ENCODE measurements at regions not wholly inside any gene's neighbourhood (a gene's known extent, or its start where the extent isn't known, plus 50 kb on each side); places are given as distances from the start of the nearest gene placed in this dataset.

DNA sequence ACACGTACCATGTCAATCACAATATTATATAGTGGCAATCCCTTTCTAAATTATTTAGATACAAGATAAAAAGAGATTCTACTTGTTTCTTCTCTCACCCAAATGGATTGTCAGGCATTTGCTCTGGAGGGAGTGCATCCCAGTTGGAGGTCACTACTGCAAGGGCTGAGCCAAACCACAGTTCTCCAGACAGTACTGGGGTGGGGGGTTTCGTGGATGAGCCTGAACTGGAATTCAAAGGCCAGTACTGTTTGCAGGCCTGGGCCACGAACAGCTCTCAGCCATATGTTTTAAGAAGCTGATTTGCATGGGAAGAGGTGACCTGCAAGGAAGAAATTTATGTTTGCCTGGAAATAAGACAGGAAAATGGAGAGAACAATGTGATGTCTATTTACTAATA lies 314.9 kb downstream of the PMP22 start:
- TF ChIP-seq, protein P1, sequence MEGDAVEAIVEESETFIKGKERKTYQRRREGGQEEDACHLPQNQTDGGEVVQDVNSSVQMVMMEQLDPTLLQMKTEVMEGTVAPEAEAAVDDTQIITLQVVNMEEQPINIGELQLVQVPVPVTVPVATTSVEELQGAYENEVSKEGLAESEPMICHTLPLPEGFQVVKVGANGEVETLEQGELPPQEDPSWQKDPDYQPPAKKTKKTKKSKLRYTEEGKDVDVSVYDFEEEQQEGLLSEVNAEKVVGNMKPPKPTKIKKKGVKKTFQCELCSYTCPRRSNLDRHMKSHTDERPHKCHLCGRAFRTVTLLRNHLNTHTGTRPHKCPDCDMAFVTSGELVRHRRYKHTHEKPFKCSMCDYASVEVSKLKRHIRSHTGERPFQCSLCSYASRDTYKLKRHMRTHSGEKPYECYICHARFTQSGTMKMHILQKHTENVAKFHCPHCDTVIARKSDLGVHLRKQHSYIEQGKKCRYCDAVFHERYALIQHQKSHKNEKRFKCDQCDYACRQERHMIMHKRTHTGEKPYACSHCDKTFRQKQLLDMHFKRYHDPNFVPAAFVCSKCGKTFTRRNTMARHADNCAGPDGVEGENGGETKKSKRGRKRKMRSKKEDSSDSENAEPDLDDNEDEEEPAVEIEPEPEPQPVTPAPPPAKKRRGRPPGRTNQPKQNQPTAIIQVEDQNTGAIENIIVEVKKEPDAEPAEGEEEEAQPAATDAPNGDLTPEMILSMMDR (IDR thresholded peaks at IDR 0.05) = no peak
- no peak for TF ChIP-seq POLR2A (IDR thresholded peaks at IDR 0.05)
